H1 (cell line): ENCODE measurements at regions not wholly inside any gene's neighbourhood (a gene's known extent, or its start where the extent isn't known, plus 50 kb on each side); places are given as distances from the start of the nearest gene placed in this dataset.

Experiments
- ATF2 ChIP-seq: IDR thresholded peaks from 2 replicates; pipeline ENCODE4 v1.6.1; 2012; ENCODE audit warnings: low read length, inconsistent platforms
- CHD2 ChIP-seq: IDR thresholded peaks from 2 replicates; pipeline ENCODE4 v1.6.1; 2012; ENCODE audit warnings: low read length, improper control_type of control experiment
- POLR2A ChIP-seq, 2 experiments: IDR thresholded peaks; 1 replicate in 1 of 2; 2 replicates in 1 of 2; pipeline ENCODE4 v1.6.1; 2011; ENCODE audit warnings: low read depth in 2 of 2, low read length in 2 of 2, mild to moderate bottlenecking in 2 of 2; ENCODE audit errors: control extremely low read depth in 1 of 2
- POLR2AphosphoS5 ChIP-seq: IDR thresholded peaks from 2 replicates; pipeline ENCODE4 v1.6.1; 2011; ENCODE audit warnings: low read depth, low read length

DNA sequence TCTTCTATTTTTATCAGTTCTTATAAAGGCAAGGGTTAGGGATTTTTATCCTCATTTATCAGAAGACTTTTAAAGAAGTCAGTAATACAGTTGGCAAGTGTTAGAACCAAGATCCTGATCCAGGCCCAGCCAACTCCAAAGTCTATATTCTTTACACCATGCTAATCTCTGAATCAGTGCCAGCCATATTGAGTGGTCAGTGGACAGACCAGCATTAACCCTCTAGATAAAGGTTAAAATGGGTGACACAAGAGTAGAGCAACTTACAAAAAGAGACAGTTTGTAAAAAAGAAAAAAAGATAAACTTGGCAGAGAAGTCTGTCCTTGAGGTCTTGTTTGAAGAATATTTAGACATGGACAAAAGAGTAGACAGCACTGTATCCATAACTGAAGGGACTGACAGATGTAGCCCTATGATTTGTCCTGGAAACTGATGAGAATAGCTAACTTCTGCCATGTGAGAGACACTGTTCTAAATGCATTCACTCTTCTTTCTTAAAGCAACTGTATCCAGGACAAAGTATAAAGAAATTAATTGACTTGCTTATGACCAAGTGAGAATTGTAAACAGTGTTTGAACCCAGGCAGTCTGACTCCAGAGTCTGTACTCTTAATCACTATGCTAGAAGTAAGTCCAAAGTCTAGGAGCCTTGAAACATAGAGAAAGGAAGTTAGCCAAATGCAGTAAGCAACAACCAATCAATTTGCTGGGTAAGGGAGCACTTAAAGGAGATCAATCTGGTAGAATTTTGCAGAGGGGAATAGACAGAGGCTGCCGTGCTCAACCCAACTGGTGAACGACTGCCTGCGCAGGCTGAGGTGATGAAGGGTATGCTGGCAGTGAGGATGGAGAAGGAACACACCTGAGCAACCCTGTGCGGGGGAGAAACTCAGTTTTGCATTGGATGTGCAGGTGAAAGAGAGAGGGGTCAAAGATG, 103.7 kb downstream of the TTC6 start:
- TF ChIP-seq POLR2A (IDR thresholded peaks at IDR 0.05; ENCODE audit: control extremely low read depth in 1 of 2, low read depth in 2 of 2, low read length in 2 of 2) = no peak
- TF ChIP-seq CHD2 = no peak
- TF ChIP-seq POLR2AphosphoS5 = no peak
- no peak for TF ChIP-seq ATF2
